OCI-LY3 (cell line): ENCODE measurements at regions not wholly inside any gene's neighbourhood (a gene's known extent, or its start where the extent isn't known, plus 50 kb on each side); places are given as distances from the start of the nearest gene placed in this dataset.

Source experiments
- H2AFZ ChIP-seq: fragments of 200-600, 300-600 bp; shearing (Covaris generic); 2 replicates; pipeline ENCODE4 v1.6.0; 2014; ENCODE audit warnings: antibody characterized with exemption, low read depth, low read length
- H3K27ac ChIP-seq: fragments of 200-600, 300-600 bp; sonication (generic); 2 replicates; pipeline ENCODE4 v1.5.1; 2014; ENCODE audit warnings: mild to moderate bottlenecking, low read length, moderate library complexity, mixed read lengths
- H3K27me3 ChIP-seq: fragments of 200-600, 300-600 bp; sonication (generic); 2 replicates; pipeline ENCODE4 v1.6.1; 2014; ENCODE audit warnings: low read depth, low read length, mixed read lengths
- H3K36me3 ChIP-seq: fragments of 200-600, 300-600 bp; sonication (generic); replicated peaks from 2 replicates; pipeline ENCODE3; 2014; ENCODE audit warnings: low read depth, low read length, mixed read lengths
- H3K4me1 ChIP-seq: fragments of 300-600, 200-600 bp; sonication (generic); 2 replicates; pipeline ENCODE4 v1.6.1; 2014; ENCODE audit warnings: low read length, mixed read lengths
- H3K4me2 ChIP-seq: fragments of 200-600, 300-600 bp; sonication (generic); 2 replicates; pipeline ENCODE4 v1.6.1; 2014; ENCODE audit warnings: low read length, mixed read lengths
- H3K4me3 ChIP-seq: fragments of 300-600, 200-600 bp; sonication (generic); 2 replicates; pipeline ENCODE4 v1.5.1; 2014; ENCODE audit warnings: antibody characterized with exemption, mild to moderate bottlenecking, low read length, moderate library complexity
- H3K79me2 ChIP-seq: fragments of 300-600, 200-600 bp; shearing (Covaris generic); 2 replicates; pipeline ENCODE4 v1.6.1; 2014; ENCODE audit warnings: mild to moderate bottlenecking, low read length, mixed read lengths
- H3K9ac ChIP-seq: fragments of 300-600, 200-600 bp; shearing (Covaris generic); 2 replicates; pipeline ENCODE4 v1.6.0; 2014; ENCODE audit warnings: mild to moderate bottlenecking, low read length, moderate library complexity
- H3K9me3 ChIP-seq: fragments of 200-600, 300-600 bp; shearing (Covaris generic); 2 replicates; pipeline ENCODE4 v1.6.1; 2014; ENCODE audit warnings: low read length, mixed read lengths; ENCODE audit not compliant: insufficient read depth
- H4K20me1 ChIP-seq: fragments of 200-600, 300-600 bp; sonication (generic); 2 replicates; pipeline ENCODE4 v1.6.1; 2016; ENCODE audit warnings: low read length, mixed read lengths; ENCODE audit not compliant: insufficient read depth
- CTCF ChIP-seq: fragments of 200-600, 300-600 bp; sonication (generic); IDR thresholded peaks from 2 replicates; pipeline ENCODE4 v1.5.1; 2014; ENCODE audit warnings: antibody characterized with exemption, low read length, low read depth
- EZH2phosphoT487 ChIP-seq: fragments of 200-600 bp; shearing (Covaris generic); IDR thresholded peaks from 2 replicates; pipeline ENCODE4 v1.6.1; 2018; ENCODE audit warnings: antibody characterized with exemption, mixed run types, low read depth

DNA sequence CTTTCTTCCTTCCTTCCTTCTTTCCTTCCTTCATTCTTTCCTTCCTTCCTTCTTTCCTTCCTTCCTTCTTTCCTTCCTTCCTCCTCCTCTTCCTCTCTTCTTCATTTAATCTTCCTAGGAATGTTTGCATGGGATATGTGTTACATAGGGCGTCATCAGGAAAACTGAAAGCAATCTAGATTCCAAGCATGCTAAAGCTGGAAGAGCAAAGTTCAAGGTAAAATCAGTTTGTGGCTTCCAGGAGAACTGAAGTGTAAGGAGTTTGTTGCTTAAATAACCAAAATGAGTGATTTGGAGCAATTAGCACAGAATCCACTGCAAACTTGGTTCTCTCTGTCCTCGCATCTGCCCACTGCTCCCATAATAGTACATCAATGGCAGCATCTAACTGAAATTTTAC, 716.2 kb downstream of the GBE1 start:
- H3K9ac ChIP-seq = no peak overlapping the region
- H3K4me1 ChIP-seq = no peaks in the 10 kb centered on the region
- H4K20me1 ChIP-seq = no peaks in the 10 kb centered on the region
- H3K4me2 ChIP-seq = no peak overlapping the region
- no peaks in the 10 kb centered on the region for H3K79me2 ChIP-seq
- H3K9me3 ChIP-seq = no peaks in the 10 kb centered on the region
- no peak overlapping the region for H2AFZ ChIP-seq
- H3K36me3 ChIP-seq = no peaks in the 10 kb centered on the region
- no peak overlapping the region for H3K4me3 ChIP-seq
- H3K27me3 ChIP-seq = no peaks in the 10 kb centered on the region
- no peak overlapping the region for H3K27ac ChIP-seq
- TF ChIP-seq EZH2phosphoT487 = no peak
- no peak for TF ChIP-seq CTCF

GRCh38 chr3:81043660-81044199, 717.7 kb downstream of the GBE1 start:
- Histone ChIP-seq H3K4me3 (no peak overlapping the region), H3K9me3 (no peaks in the 10 kb centered on the region), H4K20me1 (no peaks in the 10 kb centered on the region), H3K4me2 (no peak overlapping the region), H3K9ac (no peak overlapping the region), H3K79me2 (no peaks in the 10 kb centered on the region), H2AFZ (no peak overlapping the region), H3K27ac (no peak overlapping the region), H3K4me1 (no peaks in the 10 kb centered on the region), H3K36me3 (no peaks in the 10 kb centered on the region), H3K27me3 (no peaks in the 10 kb centered on the region)
- no peak for TF ChIP-seq CTCF
- TF ChIP-seq EZH2phosphoT487 = no peak

GRCh38 chr3:81043009-81043408, 718.4 kb downstream of the GBE1 start:
- Histone ChIP-seq H2AFZ (no peak overlapping the region), H3K79me2 (no peaks in the 10 kb centered on the region), H3K9ac (no peak overlapping the region), H3K36me3 (no peaks in the 10 kb centered on the region), H3K4me2 (no peak overlapping the region), H3K27ac (no peak overlapping the region), H3K27me3 (no peaks in the 10 kb centered on the region), H4K20me1 (no peaks in the 10 kb centered on the region), H3K4me1 (no peaks in the 10 kb centered on the region), H3K9me3 (no peaks in the 10 kb centered on the region), H3K4me3 (no peak overlapping the region)
- no peak for TF ChIP-seq CTCF
- TF ChIP-seq EZH2phosphoT487 = no peak

DNA sequence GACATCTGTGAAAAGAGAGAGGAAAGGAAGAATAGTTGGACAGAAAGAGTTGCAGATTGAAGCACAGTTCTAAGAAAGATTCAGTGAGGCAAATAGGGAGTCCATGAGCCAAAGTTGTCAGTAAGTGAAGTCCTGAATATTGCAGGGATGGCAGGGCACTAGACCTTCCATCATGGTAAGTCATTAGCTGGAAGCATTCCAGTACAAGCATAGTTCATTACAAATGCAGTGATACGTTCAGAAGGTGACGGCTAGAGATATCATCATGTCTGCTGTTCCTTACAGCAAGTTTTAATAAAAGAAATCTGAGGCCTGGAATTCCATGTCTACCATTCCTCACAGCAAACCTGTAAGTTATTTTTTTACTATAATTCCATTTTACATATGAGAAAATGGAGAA, 720.1 kb downstream of the GBE1 start:
- Histone ChIP-seq H3K27ac (no peak overlapping the region), H3K4me3 (no peak overlapping the region), H3K36me3 (no peaks in the 10 kb centered on the region), H3K4me2 (no peak overlapping the region), H2AFZ (no peak overlapping the region), H3K4me1 (no peaks in the 10 kb centered on the region), H3K9me3 (no peaks in the 10 kb centered on the region), H3K9ac (no peak overlapping the region), H3K27me3 (no peaks in the 10 kb centered on the region), H4K20me1 (no peaks in the 10 kb centered on the region), H3K79me2 (no peaks in the 10 kb centered on the region)
- TF ChIP-seq EZH2phosphoT487 (no peak), CTCF (no peak)
